HL-60 (cell line): ENCODE measurements at regions not wholly inside any gene's neighbourhood (a gene's known extent, or its start where the extent isn't known, plus 50 kb on each side); places are given as distances from the start of the nearest gene placed in this dataset.

Experiments
- POLR2AphosphoS5 ChIP-seq: IDR thresholded peaks from 2 replicates; pipeline ENCODE4 v1.6.1; 2012; ENCODE audit warnings: low read depth
- TF ChIP-seq, protein P1 (sequence below): IDR thresholded peaks from one replicate; pipeline ENCODE4 v1.5.1; 2011; ENCODE audit warnings: low read length, control low read depth, inconsistent platforms; ENCODE audit not compliant: insufficient read depth

DNA sequence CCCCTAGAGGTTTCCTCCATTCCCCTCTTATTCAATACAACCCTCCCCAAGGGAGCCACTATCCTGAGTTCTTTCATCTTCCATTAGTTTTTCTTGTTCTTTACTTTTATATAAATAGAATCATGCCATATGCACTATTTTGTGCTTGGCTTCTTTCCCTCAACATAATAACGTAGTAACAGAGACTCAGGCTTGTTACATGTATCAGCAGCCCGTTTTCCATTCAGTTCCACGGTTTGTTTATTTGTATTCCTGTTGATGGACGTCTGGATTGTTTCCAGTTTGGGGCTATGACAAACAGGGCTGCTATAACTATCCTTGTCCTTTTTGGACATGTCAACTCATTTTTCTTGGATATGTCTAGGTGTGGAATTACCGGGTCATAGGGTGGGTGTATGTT, 264.4 kb upstream of the MKI67 start:
- TF ChIP-seq, protein P1, sequence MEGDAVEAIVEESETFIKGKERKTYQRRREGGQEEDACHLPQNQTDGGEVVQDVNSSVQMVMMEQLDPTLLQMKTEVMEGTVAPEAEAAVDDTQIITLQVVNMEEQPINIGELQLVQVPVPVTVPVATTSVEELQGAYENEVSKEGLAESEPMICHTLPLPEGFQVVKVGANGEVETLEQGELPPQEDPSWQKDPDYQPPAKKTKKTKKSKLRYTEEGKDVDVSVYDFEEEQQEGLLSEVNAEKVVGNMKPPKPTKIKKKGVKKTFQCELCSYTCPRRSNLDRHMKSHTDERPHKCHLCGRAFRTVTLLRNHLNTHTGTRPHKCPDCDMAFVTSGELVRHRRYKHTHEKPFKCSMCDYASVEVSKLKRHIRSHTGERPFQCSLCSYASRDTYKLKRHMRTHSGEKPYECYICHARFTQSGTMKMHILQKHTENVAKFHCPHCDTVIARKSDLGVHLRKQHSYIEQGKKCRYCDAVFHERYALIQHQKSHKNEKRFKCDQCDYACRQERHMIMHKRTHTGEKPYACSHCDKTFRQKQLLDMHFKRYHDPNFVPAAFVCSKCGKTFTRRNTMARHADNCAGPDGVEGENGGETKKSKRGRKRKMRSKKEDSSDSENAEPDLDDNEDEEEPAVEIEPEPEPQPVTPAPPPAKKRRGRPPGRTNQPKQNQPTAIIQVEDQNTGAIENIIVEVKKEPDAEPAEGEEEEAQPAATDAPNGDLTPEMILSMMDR = no peak
- no peak for TF ChIP-seq POLR2AphosphoS5
